Astrocyte (in vitro differentiated cells and primary cell): ENCODE measurements at regions not wholly inside any gene's neighbourhood (a gene's known extent, or its start where the extent isn't known, plus 50 kb on each side); places are given as distances from the start of the nearest gene placed in this dataset.

Experiments used
- EZH2 ChIP-seq: IDR thresholded peaks from 2 replicates; pipeline ENCODE4 v1.6.1; 2012; ENCODE audit warnings: mild to moderate bottlenecking, low read length, inconsistent platforms; ENCODE audit not compliant: insufficient read depth
- TF ChIP-seq, protein P1 (sequence below): IDR thresholded peaks from 2 replicates; pipeline ENCODE4 v1.5.1; 2011; ENCODE audit warnings: low read depth, mild to moderate bottlenecking, inconsistent platforms, low read length, moderate library complexity; ENCODE audit not compliant: insufficient read depth

DNA sequence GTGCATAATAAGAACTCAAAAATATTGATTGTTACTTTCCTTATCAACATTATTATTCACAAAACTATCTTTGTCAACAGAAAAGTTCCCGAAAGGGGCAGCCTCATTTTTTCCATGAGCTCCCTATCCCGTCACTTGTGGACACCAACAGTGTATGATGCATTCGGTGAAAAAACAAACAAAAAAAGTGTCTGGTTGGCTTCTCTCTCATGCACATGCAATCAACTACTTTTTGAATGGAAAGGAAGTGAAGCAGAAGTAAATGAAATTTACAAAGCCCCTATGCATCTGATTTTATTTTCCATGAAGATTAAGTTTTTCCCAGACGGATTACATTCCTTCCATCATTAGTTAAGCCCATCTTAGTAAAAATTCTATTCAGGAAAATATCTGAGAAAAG, 526.9 kb downstream of the RFC3 start:
- TF ChIP-seq, protein P1, sequence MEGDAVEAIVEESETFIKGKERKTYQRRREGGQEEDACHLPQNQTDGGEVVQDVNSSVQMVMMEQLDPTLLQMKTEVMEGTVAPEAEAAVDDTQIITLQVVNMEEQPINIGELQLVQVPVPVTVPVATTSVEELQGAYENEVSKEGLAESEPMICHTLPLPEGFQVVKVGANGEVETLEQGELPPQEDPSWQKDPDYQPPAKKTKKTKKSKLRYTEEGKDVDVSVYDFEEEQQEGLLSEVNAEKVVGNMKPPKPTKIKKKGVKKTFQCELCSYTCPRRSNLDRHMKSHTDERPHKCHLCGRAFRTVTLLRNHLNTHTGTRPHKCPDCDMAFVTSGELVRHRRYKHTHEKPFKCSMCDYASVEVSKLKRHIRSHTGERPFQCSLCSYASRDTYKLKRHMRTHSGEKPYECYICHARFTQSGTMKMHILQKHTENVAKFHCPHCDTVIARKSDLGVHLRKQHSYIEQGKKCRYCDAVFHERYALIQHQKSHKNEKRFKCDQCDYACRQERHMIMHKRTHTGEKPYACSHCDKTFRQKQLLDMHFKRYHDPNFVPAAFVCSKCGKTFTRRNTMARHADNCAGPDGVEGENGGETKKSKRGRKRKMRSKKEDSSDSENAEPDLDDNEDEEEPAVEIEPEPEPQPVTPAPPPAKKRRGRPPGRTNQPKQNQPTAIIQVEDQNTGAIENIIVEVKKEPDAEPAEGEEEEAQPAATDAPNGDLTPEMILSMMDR: no peak
- no peak for TF ChIP-seq EZH2
